GM21717 (cell line): ENCODE measurements at regions not wholly inside any gene's neighbourhood (a gene's known extent, or its start where the extent isn't known, plus 50 kb on each side); places are given as distances from the start of the nearest gene placed in this dataset.
"Not testable (repeated sequence)": the region's sequence is repeated elsewhere in the genome, so short reads cannot be mapped to it uniquely, and the experiment has no call there.

Experiments
- ATAC-seq: cut with Tn5 transposase; IDR thresholded peaks from one replicate; pipeline ENCODE4 v1.9.1; 2021; ENCODE audit warnings: mild to moderate bottlenecking, moderate library complexity; ENCODE audit not compliant: unreplicated experiment

- no peak for ATAC-seq
Measured at GRCh38 chr5:82959466-82959865, 117.7 kb downstream of the TMEM167A start.

- no peak for ATAC-seq
Measured at GRCh38 chr5:82956600-82956999, 120.6 kb downstream of the TMEM167A start.

DNA sequence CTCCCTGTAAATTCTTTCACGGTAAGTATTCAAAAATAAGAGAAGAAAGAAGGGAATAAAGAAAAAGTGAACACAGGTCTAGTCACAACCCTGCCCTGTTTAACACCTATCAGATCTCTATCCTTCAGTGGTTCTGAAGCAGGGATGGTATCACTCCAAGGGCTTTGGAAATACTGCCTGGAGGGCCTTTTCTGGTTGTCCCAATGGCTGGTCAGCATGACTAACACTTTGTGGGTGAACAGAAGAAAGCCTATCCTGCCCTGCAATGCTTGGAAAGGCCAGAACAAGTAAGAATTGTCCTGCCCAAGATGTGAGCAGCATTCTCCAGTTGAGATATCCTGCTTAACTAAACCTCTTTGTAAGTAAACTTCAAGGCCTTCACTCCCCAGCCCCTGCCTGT is 124.9 kb downstream of the TMEM167A start:
- ATAC-seq, result no peak

- ATAC-seq, result not testable (repeated sequence)
Measured at GRCh38 chr5:82944267-82944666, 132.9 kb downstream of the TMEM167A start.

- no peak for ATAC-seq
Measured at GRCh38 chr5:82942083-82942881, 134.9 kb downstream of the TMEM167A start.

DNA sequence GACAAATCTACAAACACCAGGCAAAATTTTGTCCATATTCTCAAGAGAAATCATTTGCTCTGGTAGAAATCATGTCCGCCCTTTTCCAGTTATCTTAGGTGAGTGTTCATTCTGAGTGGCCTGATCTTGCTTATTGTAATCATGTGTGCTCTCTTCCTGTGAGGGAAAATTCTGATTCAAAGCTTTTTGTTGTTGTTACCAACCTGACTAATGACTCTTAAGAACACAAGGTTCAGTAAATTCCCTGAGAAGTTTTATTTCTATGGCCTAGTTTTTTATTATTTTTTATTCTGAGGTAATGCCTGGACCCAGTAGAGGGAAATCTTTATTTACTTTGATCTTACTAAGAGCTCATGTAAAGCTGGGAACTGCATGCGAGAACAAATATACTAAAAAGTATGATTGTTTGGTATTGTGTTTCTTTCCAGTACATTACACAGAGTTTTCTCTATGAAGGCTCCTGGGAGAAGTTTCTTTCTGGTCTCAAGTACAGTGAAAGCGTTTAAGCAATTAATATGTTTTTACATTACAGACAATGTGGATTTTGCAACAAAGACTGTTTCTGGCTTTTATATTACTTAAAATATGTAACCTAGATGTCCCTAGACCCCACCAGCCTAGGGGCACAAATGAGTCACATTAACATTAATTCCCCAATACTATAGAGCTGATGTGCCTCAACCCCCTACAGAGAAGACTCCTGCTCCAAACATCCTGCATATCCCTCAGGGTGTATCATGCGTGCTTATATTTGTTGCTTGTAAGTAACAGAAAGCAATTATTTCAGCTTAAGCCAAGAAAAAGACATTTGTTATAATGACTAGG is 138.1 kb downstream of the TMEM167A start:
- ATAC-seq, result no peak

DNA sequence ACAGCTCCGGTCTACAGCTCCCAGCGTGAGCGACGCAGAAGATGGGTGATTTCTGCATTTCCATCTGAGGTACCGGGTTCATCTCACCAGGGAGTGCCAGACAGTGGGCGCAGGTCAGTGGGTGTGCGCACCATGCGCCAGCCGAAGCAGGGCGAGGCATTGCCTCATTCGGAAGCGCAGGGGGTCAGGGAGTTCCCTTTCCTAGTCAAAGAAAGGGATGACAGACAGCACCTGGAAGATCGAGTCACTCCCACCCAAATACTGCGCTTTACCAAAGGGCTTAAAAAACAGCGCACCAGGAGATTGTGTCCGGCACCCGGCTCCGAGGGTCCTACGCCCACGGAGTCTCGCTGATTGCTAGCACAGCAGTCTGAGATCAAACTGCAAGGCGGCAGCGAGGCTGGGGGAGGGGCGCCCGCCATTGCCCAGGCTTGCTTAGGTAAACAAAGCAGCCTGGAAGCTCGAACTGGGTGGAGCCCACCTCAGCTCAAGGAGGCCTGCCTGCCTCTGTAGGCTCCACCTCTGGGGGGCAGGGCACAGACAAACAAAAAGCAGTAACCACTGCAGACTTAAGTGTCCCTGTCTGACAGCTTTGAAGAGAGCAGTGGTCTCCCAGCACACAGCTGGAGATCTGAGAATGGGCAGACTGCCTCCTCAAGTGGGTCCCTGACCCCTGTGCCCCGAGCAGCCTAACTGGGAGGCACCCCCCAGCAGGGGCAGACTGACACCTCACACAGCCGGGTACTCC is 144.5 kb downstream of the TMEM167A start:
- not testable (repeated sequence) for ATAC-seq

DNA sequence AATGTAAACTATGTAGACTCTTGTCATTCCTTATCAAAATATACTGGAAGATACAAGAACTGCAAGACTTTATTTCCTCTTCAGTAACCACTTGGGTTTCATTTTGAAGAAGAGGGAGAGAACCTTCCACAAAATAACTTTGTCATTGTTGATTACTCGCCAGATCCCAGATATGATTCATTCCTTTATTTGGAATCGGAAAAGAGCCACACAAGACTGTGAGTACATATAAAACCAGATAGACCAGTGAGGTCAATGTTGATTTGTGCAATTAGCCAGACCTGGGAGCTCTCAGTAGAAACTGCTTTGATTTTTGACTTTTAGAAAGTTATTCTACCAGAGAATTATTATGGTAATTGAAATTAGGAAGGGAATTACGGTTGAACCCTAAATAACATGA is 146.1 kb downstream of the TMEM167A start:
- ATAC-seq, result no peak

DNA sequence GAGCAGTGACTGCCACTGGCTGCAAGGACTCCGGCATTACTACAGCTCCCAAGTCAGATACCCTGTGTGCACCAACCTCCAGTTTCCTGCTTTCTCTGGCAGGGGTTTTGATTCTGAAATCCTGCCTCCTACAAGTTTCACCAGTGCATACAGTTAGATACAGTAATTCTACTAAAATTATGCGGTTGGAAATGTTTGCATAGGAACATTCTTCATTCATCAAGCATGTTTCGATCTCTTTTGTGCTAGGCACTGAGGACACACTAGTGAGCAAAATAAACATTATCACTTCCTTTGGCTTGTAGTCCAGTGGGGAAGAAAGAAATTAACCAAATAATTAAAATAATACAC is 152.2 kb downstream of the TMEM167A start:
- no peak for ATAC-seq

GRCh38 chr5:82924226-82925060 is 152.8 kb downstream of the TMEM167A start:
- ATAC-seq, result no peak

- no peak for ATAC-seq
Measured at GRCh38 chr5:82922086-82922734, 155.0 kb downstream of the TMEM167A start.

DNA sequence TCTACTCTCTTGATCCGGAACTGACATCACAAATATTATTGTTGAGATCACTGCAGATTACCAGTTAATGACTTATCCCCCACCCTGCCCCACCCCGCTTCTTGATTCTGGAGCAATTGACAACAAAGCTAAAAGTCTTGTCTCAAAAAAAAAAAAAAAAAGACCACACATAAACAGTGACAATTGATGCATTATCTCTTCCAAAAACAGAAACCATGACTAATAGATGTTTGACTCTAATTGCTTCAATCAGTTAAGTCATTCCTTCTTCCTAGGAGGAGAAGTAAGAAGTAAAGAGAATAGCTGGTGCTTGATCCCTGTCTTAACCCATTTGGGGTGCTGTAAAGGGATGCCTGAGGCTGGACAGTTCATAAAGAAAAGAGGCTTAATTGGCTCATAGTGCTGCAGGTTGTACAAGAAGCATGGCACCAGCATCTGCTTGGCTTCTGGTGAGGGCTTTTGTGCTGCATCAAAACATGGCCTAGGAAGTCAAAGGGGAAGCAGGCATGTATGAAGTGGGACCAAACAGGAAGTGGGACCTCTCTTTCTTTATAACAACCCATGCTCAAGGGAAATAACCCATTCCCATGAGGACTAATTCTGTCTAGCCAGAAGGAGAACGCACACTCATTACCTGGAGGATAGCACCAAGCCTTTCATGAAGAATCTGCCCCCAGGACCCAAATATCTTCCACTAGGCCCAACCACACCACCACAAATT is 158.7 kb downstream of the TMEM167A start:
- ATAC-seq, result no peak

- no peak for ATAC-seq
Measured at GRCh38 chr5:82917584-82917983, 159.6 kb downstream of the TMEM167A start.

DNA sequence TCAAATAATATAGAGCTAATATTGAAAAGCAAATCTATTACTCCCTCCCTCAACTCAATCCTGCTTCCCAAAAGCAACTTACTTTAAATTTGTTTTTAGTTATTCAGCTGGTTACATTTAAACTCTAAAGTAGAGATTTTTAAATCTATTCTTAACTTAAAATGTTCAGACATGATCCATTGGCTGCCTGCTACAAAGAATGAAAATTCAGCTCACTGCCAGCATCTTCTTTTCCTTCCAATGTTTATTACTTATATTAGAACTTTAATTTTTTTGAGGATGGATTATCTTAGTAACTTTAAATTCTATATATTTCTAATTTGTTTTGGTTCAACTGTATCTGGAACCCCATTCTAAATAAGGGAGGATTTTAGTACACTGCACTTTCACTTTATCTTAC is 163.2 kb downstream of the TMEM167A start:
- no peak for ATAC-seq

DNA sequence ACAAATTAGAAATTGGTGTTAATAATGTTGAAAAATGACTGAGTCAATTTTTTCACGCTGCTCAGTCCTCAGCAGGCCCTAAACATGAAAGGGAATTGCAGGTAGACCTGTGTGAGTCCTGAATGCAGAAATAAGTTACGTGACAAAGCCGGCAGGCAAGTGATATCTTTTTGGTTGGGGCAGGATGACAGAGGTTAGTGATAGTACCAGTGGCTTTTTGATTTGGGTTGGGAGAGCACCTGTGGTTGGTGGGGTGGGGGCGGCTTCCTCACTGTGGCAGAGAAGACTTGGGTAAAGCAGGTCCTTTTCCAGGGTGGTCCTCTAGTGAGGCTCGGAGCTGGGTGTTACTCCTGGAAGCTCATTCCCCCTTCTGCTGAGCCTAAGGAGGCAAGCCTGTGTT is 164.7 kb downstream of the TMEM167A start:
- ATAC-seq, result no peak

DNA sequence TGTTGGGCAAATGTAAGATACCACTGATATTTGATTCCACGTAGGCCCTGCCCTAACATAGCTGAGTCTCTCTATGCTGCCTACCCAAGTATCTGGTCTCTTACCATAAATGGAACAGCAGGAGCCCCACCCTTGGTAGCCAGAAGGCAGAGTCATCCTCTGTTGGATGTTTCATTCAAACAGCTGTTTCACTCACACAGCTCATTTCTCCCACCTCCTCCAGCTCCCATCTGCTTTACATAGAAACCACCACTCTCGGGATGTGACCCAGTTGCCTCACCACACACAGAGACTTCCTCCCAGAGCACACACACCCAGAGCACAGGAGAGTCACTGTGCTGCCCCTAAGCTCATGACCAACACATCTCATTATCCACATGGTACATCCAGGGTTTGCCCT is 165.3 kb downstream of the TMEM167A start:
- ATAC-seq, result no peak

DNA sequence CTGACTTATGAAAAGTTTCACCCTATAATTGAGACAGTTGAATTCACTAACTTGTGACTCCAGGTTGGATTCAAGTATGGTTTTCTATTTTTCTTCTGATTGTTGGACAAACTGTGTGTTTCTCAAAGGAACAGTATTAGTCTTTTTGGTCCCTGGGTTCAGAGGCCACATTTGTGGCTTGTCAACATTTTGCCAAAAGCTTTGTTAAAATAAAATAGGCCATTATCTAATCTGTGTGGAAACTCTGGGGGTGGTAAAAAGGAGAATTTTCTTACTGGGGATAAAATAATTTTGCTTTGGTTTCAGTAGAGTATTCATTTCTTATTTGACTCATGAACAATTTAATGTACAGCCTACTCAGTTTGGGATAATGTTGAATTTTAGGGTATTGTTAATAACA is 166.3 kb downstream of the TMEM167A start:
- no peak for ATAC-seq

- ATAC-seq, result no peak
Measured at GRCh38 chr5:82910491-82910890, 166.7 kb downstream of the TMEM167A start.

DNA sequence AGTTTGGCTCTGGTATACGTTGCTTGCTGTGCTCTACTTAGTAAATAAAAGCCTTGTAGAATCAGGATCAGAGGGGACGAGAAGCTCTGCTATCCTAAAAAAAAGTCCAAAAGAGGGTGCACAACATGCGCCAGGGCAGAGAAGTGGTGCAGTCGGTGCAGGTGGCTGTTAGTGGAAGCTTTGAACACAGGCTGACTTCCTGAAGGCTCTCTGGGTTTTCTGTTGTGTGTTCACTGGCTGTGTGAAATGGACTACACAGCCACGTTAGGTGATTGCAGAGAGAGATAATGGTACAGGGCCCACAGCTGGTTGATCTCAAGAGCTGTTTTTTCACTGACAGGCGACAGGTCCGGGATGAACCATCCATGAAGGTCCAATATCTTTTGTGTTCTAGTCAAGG is 167.4 kb downstream of the TMEM167A start:
- ATAC-seq, result no peak

GRCh38 chr5:82905986-82906385 is 171.2 kb downstream of the TMEM167A start:
- no peak for ATAC-seq
